A549 (cell line): ENCODE measurements at regions not wholly inside any gene's neighbourhood (a gene's known extent, or its start where the extent isn't known, plus 50 kb on each side); places are given as distances from the start of the nearest gene placed in this dataset.
"Not testable (repeated sequence)": the region's sequence is repeated elsewhere in the genome, so short reads cannot be mapped to it uniquely, and the experiment has no call there.

Source experiments
- ATAC-seq, 2 experiments: fragments of 200-7000 bp in 1 of 2; fragments of >200 bp in 1 of 2; cut with Nextera tagmentation in 1 of 2; cut with Tn5 transposase in 1 of 2; 3 replicates each; pipeline versions ENCODE4 v1.8.0 to v1.9.1; 2018 to 2020; ENCODE audit warnings: mild to moderate bottlenecking in 1 of 2, moderate library complexity in 1 of 2
- CTCF ChIA-PET: fragments of 300-600 bp; sonication (Branson Sonifier 250); formaldehyde crosslinking; extraction: SDS; loops from one replicate; lab custom pipeline; 2021; ENCODE audit warnings: antibody characterized with exemption, inconsistent platforms; lab: Yijun Ruan, JAX
- POLR2A ChIA-PET: fragments of 350-600 bp; formaldehyde crosslinking; extraction: SDS; loops from one replicate; lab custom pipeline; 2021; ENCODE audit warnings: antibody characterized with exemption, inconsistent platforms; lab: Yijun Ruan, JAX
- DNase-seq, 2 experiments: peaks; one replicate each; pipeline versions ENCODE4 v3.0.0 to v3.0.0-alpha.2; 2011 to 2016; ENCODE audit warnings: low read depth in 1 of 2, low spot score in 1 of 2
- FAIRE-seq: peaks from 2 replicates; lab custom pipeline; 2011; peaks lifted over from hg19 to GRCh38; lab: Jason Lieb, UNC
- H3K27ac ChIP-seq, 2 experiments: fragments of >200 bp; sonication (Bioruptor Twin); formaldehyde crosslinking; 3 replicates each; pipeline ENCODE4 v1.5.1; 2016 to 2017
- H3K4me1 ChIP-seq: fragments of >200 bp; sonication (Bioruptor Twin); formaldehyde crosslinking; 3 replicates; pipeline ENCODE4 v1.6.1; 2016
- H3K4me2 ChIP-seq: fragments of >200 bp; sonication (Bioruptor Twin); formaldehyde crosslinking; 3 replicates; pipeline ENCODE4 v1.6.1; 2016
- H3K4me3 ChIP-seq: fragments of >200 bp; sonication (Bioruptor Twin); formaldehyde crosslinking; 3 replicates; pipeline ENCODE4 v1.5.1; 2016
- H3K9me3 ChIP-seq: fragments of >200 bp; sonication (Bioruptor Twin); formaldehyde crosslinking; 3 replicates; pipeline ENCODE4 v1.6.1; 2016
- CBX8 ChIP-seq: fragments of 200-600 bp; sonication (generic); IDR thresholded peaks from 2 replicates; pipeline ENCODE4 v1.6.1; 2016
- EP300 ChIP-seq, 2 experiments: fragments of >200 bp; sonication (Bioruptor Twin); formaldehyde crosslinking; IDR thresholded peaks; 2 replicates in 1 of 2; 3 replicates in 1 of 2; pipeline ENCODE4 v1.6.1; 2016 to 2017
- FOSB ChIP-seq: fragments of 250-450 bp; sonication (Bioruptor Pico); IDR thresholded peaks from 2 replicates; pipeline ENCODE4 v1.5.0; 2020; ENCODE audit warnings: mild to moderate bottlenecking, moderate library complexity
- FOSL2 ChIP-seq, 2 experiments: fragments of 450-650 bp in 1 of 2; fragments of >200 bp in 1 of 2; sonication (Bioruptor Twin) in 1 of 2; formaldehyde crosslinking; IDR thresholded peaks; 2 replicates each; pipeline versions ENCODE4 v1.5.0 to v1.6.1; 2016 to 2020; ENCODE audit warnings: mild to moderate bottlenecking in 1 of 2, moderate library complexity in 1 of 2
- HES2 ChIP-seq: fragments of >200 bp; sonication (Bioruptor Twin); formaldehyde crosslinking; IDR thresholded peaks from 2 replicates; pipeline ENCODE4 v1.6.1; 2016
- HEYL ChIP-seq: fragments of 250-450 bp; sonication (Bioruptor Pico); IDR thresholded peaks from 2 replicates; pipeline ENCODE4 v1.8.0; 2021; ENCODE audit warnings: mild to moderate bottlenecking, moderate library complexity
- HOXA7 ChIP-seq: fragments of 250-450 bp; sonication (Bioruptor Pico); IDR thresholded peaks from 2 replicates; pipeline ENCODE4 v1.5.0; 2020; ENCODE audit warnings: mild to moderate bottlenecking, moderate library complexity
- HOXB5 ChIP-seq: fragments of 250-450 bp; sonication (Bioruptor Pico); IDR thresholded peaks from 2 replicates; pipeline ENCODE4 v1.5.0; 2020; ENCODE audit warnings: mild to moderate bottlenecking, moderate library complexity
- KDM1A ChIP-seq: fragments of 200-600 bp; sonication (generic); IDR thresholded peaks from 2 replicates; pipeline ENCODE4 v1.6.1; 2016; ENCODE audit warnings: low read depth, mild to moderate bottlenecking
- MAZ ChIP-seq: fragments of 150-350 bp; IDR thresholded peaks from 2 replicates; pipeline ENCODE4 v1.6.1; 2014; ENCODE audit warnings: antibody characterized with exemption, low read depth, low read length, borderline replicate concordance
- PHF8 ChIP-seq: fragments of 200-600 bp; sonication (generic); IDR thresholded peaks from 2 replicates; pipeline ENCODE4 v1.6.1; 2016; ENCODE audit warnings: low read depth, mild to moderate bottlenecking, antibody characterized with exemption, moderate library complexity, borderline replicate concordance
- POLR2AphosphoS2 ChIP-seq: conservative IDR thresholded peaks from 2 replicates; pipeline ENCODE4 v1.6.1; 2012; ENCODE audit warnings: low read length, improper control_type of control experiment, inconsistent platforms
- RAD21 ChIP-seq, 2 experiments: fragments of >200 bp in 1 of 2; sonication (Bioruptor Twin) in 1 of 2; formaldehyde crosslinking in 1 of 2; IDR thresholded peaks in 1 of 2; conservative IDR thresholded peaks in 1 of 2; 2 replicates in 1 of 2; 3 replicates in 1 of 2; pipeline ENCODE4 v1.6.1; 2012 to 2018; ENCODE audit warnings: inconsistent platforms in 1 of 2
- REST ChIP-seq: fragments of 200-600 bp; sonication (generic); IDR thresholded peaks from 2 replicates; pipeline ENCODE4 v1.6.1; 2016; ENCODE audit warnings: antibody characterized with exemption, mild to moderate bottlenecking, moderate library complexity
- TFCP2L1 ChIP-seq: fragments of 250-450 bp; sonication (Bioruptor Pico); IDR thresholded peaks from 2 replicates; pipeline ENCODE4 v1.5.0; 2021; ENCODE audit warnings: mild to moderate bottlenecking
- USF2 ChIP-seq: fragments of 450-650 bp; IDR thresholded peaks from 2 replicates; pipeline ENCODE4 v1.6.1; 2014; ENCODE audit warnings: antibody characterized with exemption
- WGBS: methylation state at CpG from one replicate; pipeline ENCODE4 v1.1.6; 2017; ENCODE audit errors: missing lambda C conversion rate; 5-methylcytosine and 5-hydroxymethylcytosine counted together
- TF ChIP-seq, protein P1 (sequence below): IDR thresholded peaks from 2 replicates; pipeline ENCODE4 v1.6.1; 2012
- TF ChIP-seq, protein P2 (sequence below): fragments of 250-450 bp; sonication (Bioruptor Pico); IDR thresholded peaks from 2 replicates; pipeline ENCODE4 v1.5.0; 2021; ENCODE audit warnings: mild to moderate bottlenecking, moderate library complexity, borderline replicate concordance
- TF ChIP-seq, protein P3 (sequence below): fragments of >200 bp; sonication (Bioruptor Twin); formaldehyde crosslinking; IDR thresholded peaks from 3 replicates; pipeline ENCODE4 v1.5.1; 2016

- TF ChIP-seq HOXA7 (CRISPR knock-in tag) = no peak
- no peak for TF ChIP-seq HES2
Observed at GRCh38 chr2:56589194-56589593, 405.4 kb downstream of the CCDC85A start (continued).

DNA sequence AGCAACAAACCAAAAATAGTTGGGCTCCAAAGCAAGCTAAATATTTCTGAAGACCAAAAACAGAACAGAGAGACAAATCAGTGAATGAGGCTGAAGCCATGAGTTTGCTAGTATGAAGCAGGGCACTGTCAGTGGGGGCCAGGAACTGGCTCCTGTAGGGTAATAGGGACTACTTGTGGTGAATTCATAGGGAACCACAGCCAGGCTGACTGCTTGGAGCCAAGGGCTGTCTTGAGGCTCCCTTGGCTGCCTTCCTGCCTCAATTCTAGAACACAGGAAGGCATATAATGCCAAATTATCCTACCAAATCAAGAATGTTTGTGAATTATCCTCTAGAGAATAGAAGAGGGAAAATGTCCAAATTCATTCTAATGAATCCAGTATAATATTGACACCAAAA is 406.0 kb downstream of the CCDC85A start:
- no peak for TF ChIP-seq HOXA7 (CRISPR knock-in tag)
- no peak for TF ChIP-seq HEYL
- Histone ChIP-seq H3K4me1 (no peaks in the 10 kb centered on the region), H3K4me3 (no peak overlapping the region), H3K9me3 (no peaks in the 10 kb centered on the region), H3K27ac (no peak overlapping the region), H3K4me2 (no peak overlapping the region)
- no peak for FAIRE-seq
- no peak for DNase-seq
- ChIA-PET CTCF (no interaction called here), POLR2A (no interaction called here)
- no peak for ATAC-seq

- no peaks in the 10 kb centered on the region for H3K4me1 ChIP-seq
- DNase-seq (no peak), ATAC-seq (no peak), FAIRE-seq (no peak)
- no peaks in the 10 kb centered on the region for H3K9me3 ChIP-seq
- H3K4me3 ChIP-seq = no peak overlapping the region
- TF ChIP-seq, protein P1, sequence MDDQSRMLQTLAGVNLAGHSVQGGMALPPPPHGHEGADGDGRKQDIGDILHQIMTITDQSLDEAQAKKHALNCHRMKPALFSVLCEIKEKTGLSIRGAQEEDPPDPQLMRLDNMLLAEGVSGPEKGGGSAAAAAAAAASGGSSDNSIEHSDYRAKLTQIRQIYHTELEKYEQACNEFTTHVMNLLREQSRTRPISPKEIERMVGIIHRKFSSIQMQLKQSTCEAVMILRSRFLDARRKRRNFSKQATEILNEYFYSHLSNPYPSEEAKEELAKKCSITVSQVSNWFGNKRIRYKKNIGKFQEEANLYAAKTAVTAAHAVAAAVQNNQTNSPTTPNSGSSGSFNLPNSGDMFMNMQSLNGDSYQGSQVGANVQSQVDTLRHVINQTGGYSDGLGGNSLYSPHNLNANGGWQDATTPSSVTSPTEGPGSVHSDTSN = no peak
- TF ChIP-seq EP300 (IDR thresholded peaks at IDR 0.05) (no peak), KDM1A (no peak), USF2 (no peak), MAZ (no peak), CBX8 (no peak), HOXB5 (no peak), RAD21 (conservative IDR thresholded peaks at IDR 0.05 in 1 of 2, IDR thresholded peaks at IDR 0.05 in 1 of 2) (no peak), PHF8 (no peak), FOSB (CRISPR knock-in tag) (no peak), TFCP2L1 (CRISPR knock-in tag) (no peak), REST (no peak), POLR2AphosphoS2 (no peak), FOSL2 (IDR thresholded peaks at IDR 0.05) (no peak), FOSL2 (CRISPR knock-in tag; IDR thresholded peaks at IDR 0.05) (no peak), HEYL (no peak)
- TF ChIP-seq, protein P2, sequence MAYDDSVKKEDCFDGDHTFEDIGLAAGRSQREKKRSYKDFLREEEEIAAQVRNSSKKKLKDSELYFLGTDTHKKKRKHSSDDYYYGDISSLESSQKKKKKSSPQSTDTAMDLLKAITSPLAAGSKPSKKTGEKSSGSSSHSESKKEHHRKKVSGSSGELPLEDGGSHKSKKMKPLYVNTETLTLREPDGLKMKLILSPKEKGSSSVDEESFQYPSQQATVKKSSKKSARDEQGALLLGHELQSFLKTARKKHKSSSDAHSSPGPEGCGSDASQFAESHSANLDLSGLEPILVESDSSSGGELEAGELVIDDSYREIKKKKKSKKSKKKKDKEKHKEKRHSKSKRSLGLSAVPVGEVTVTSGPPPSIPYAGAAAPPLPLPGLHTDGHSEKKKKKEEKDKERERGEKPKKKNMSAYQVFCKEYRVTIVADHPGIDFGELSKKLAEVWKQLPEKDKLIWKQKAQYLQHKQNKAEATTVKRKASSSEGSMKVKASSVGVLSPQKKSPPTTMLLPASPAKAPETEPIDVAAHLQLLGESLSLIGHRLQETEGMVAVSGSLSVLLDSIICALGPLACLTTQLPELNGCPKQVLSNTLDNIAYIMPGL = no peak
- TF ChIP-seq, protein P3, sequence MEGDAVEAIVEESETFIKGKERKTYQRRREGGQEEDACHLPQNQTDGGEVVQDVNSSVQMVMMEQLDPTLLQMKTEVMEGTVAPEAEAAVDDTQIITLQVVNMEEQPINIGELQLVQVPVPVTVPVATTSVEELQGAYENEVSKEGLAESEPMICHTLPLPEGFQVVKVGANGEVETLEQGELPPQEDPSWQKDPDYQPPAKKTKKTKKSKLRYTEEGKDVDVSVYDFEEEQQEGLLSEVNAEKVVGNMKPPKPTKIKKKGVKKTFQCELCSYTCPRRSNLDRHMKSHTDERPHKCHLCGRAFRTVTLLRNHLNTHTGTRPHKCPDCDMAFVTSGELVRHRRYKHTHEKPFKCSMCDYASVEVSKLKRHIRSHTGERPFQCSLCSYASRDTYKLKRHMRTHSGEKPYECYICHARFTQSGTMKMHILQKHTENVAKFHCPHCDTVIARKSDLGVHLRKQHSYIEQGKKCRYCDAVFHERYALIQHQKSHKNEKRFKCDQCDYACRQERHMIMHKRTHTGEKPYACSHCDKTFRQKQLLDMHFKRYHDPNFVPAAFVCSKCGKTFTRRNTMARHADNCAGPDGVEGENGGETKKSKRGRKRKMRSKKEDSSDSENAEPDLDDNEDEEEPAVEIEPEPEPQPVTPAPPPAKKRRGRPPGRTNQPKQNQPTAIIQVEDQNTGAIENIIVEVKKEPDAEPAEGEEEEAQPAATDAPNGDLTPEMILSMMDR = no peak
- H3K4me2 ChIP-seq = no peak overlapping the region
- WGBS = 7% methylated on average over 3 of the region's 3 CpGs
- ChIA-PET CTCF (no interaction called here), POLR2A (no interaction called here)
- no peak overlapping the region for H3K27ac ChIP-seq
Observed at GRCh38 chr2:56590611-56591010, 406.8 kb downstream of the CCDC85A start.

DNA sequence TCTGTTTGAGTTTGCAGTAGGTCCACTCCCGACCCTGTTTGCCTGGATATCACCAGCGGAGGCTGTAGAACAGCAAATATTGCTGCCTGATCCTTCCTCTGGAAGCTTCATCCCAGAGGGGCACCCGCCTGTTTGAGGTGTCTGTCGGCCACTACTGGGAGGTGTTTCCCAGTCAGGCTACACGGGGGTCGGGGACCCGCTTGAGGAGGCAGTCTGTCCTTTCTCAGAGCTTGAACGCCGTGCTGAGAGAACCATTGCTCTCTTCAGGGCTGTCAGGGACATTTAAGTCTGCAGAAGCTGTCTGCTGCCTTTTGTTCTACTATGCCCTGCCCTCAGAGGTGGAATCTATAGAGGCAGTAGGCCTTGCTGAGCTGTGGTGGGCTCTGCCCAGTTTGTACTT is 422.3 kb downstream of the CCDC85A start:
- H3K9me3 ChIP-seq = not testable (repeated sequence)

More for the DNA sequence above, 422.3 kb downstream of the CCDC85A start:
- H3K4me2 ChIP-seq, H3K27ac ChIP-seq, POLR2A ChIA-PET, FAIRE-seq, ATAC-seq, H3K4me3 ChIP-seq, H3K4me1 ChIP-seq, CTCF ChIA-PET, DNase-seq: not testable (repeated sequence)
- WGBS = 15% methylated on average over 9 of the region's 9 CpGs
